Chondrocyte (in vitro differentiated cells): ENCODE measurements at regions not wholly inside any gene's neighbourhood (a gene's known extent, or its start where the extent isn't known, plus 50 kb on each side); places are given as distances from the start of the nearest gene placed in this dataset.
A peak's percentile ranks its signal among the peaks of the same experiment; 100 is the strongest.
"Not testable (repeated sequence)": the region's sequence is repeated elsewhere in the genome, so short reads cannot be mapped to it uniquely, and the experiment has no call there.

Experiments used
- DNase-seq: peaks from one replicate; pipeline ENCODE4 v3.0.0; 2021; ENCODE audit warnings: mixed read lengths, low spot score
- H3K27ac Mint-ChIP-seq: one replicate; pipeline ENCODE4 v1.8.0; 2021; ENCODE audit warnings: mild to moderate bottlenecking, moderate library complexity, mixed read lengths; ENCODE audit not compliant: unreplicated experiment
- H3K27me3 Mint-ChIP-seq: 2 replicates; pipeline ENCODE4 v1.8.0; 2021; ENCODE audit warnings: low read depth, mixed read lengths
- H3K36me3 Mint-ChIP-seq: 2 replicates; pipeline ENCODE4 v1.8.0; 2021; ENCODE audit warnings: low read depth, mixed read lengths
- H3K4me1 Mint-ChIP-seq: 2 replicates; pipeline ENCODE4 v1.8.0; 2021; ENCODE audit warnings: low read depth, mild to moderate bottlenecking, mixed read lengths
- H3K4me3 Mint-ChIP-seq: one replicate; pipeline ENCODE4 v1.8.0; 2021; ENCODE audit warnings: mild to moderate bottlenecking, moderate library complexity, mixed read lengths; ENCODE audit not compliant: unreplicated experiment
- H3K9me3 Mint-ChIP-seq: 2 replicates; pipeline ENCODE4 v1.8.0; 2021; ENCODE audit warnings: low read depth, mixed read lengths
- TF ChIP-seq, protein P1 (sequence below): fragments of 200-600 bp; sonication (generic); IDR thresholded peaks from 2 replicates; pipeline ENCODE4 v1.5.0; 2021; ENCODE audit warnings: antibody characterized with exemption, mild to moderate bottlenecking, moderate library complexity

DNA sequence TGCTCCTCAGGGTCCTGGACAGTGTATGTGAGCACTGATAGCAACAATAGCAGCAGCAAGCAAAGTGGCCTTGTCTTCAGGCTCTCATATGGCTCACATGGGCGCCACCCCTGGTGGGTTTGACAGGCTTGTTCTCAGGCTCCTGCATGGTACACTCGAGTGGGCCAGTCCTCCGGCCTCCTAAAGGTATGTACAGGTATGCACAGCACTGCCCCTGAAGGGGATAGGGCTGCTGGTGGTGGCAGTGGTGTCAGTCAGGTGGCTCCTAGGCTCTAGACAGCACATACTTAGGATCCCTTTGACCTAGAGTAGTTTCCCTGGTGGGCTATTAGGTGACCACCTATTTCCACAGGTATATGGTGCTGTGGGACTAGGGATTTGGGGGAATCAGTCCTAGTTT is 79.8 kb downstream of the LGALS9B start:
- not testable (repeated sequence) for H3K36me3 Mint-ChIP-seq, DNase-seq, H3K4me1 Mint-ChIP-seq, H3K27ac Mint-ChIP-seq, H3K27me3 Mint-ChIP-seq, H3K9me3 Mint-ChIP-seq, H3K4me3 Mint-ChIP-seq

- not testable (repeated sequence) for H3K36me3 Mint-ChIP-seq, H3K4me3 Mint-ChIP-seq, H3K9me3 Mint-ChIP-seq, DNase-seq, H3K27me3 Mint-ChIP-seq
- TF ChIP-seq, protein P1, sequence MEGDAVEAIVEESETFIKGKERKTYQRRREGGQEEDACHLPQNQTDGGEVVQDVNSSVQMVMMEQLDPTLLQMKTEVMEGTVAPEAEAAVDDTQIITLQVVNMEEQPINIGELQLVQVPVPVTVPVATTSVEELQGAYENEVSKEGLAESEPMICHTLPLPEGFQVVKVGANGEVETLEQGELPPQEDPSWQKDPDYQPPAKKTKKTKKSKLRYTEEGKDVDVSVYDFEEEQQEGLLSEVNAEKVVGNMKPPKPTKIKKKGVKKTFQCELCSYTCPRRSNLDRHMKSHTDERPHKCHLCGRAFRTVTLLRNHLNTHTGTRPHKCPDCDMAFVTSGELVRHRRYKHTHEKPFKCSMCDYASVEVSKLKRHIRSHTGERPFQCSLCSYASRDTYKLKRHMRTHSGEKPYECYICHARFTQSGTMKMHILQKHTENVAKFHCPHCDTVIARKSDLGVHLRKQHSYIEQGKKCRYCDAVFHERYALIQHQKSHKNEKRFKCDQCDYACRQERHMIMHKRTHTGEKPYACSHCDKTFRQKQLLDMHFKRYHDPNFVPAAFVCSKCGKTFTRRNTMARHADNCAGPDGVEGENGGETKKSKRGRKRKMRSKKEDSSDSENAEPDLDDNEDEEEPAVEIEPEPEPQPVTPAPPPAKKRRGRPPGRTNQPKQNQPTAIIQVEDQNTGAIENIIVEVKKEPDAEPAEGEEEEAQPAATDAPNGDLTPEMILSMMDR = peak; percentile 75
- H3K27ac Mint-ChIP-seq = peak overlapping the region; percentile 89
- peaks cover 23% of the 10 kb centered on the region for H3K4me1 Mint-ChIP-seq
Measured at GRCh38 chr17:20381358-20382300, 85.7 kb downstream of the LGALS9B start.

DNA sequence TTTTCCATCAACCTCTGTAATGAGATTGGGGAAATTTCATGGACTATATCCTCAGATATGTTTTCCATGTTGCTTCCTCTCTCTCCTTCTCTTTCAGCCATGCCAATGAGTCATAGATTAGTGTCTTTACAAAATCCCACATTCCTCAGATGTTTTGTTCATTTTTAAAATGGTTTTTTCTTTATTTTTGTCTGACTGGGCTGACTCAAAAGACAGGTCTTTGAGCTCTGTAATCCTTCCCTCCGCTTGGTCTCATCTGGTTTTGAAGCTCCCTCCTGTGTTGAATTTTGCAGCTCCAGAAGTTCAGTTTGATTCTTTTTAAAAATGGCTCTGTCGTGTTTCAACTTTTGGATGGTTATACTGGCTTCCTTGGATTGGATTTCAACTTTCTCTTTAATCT is 86.7 kb downstream of the LGALS9B start:
- H3K36me3 Mint-ChIP-seq, H3K27me3 Mint-ChIP-seq, H3K4me3 Mint-ChIP-seq, H3K9me3 Mint-ChIP-seq, DNase-seq: not testable (repeated sequence)
- Mint-ChIP-seq H3K4me1 (peaks cover 23% of the 10 kb centered on the region), H3K27ac (peak overlapping the region; percentile 89)

GRCh38 chr17:20379251-20379650 is 88.1 kb downstream of the LGALS9B start:
- not testable (repeated sequence) for H3K9me3 Mint-ChIP-seq, H3K27me3 Mint-ChIP-seq, H3K36me3 Mint-ChIP-seq, DNase-seq, H3K4me3 Mint-ChIP-seq
- H3K4me1 Mint-ChIP-seq = peaks cover 23% of the 10 kb centered on the region
- H3K27ac Mint-ChIP-seq = peak overlapping the region; percentile 86

GRCh38 chr17:20376642-20377041 is 90.7 kb downstream of the LGALS9B start:
- H3K4me3 Mint-ChIP-seq, H3K27me3 Mint-ChIP-seq, H3K27ac Mint-ChIP-seq, H3K9me3 Mint-ChIP-seq, DNase-seq, H3K36me3 Mint-ChIP-seq: not testable (repeated sequence)
- H3K4me1 Mint-ChIP-seq = peaks cover 26% of the 10 kb centered on the region

DNA sequence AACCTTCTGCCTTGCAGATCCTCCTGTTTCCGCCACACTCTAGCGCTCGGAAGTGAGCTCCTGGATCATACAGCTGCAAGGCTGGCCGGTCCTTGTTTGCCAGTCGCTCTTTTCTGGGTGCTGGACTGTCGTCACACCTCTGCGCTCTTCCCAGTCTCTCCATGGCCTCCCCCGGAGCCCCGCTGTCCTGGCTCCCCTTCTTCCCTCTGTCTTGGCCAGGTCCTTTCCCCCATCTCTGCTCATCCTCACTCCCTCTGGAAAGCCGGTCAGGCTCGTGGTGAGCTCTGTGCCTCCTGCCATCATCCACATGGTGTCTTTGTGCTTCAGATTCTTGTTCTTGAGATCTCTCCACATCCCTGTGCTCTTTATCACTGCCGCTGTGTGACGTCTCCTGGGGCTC is 91.6 kb downstream of the LGALS9B start:
- DNase-seq, H3K4me3 Mint-ChIP-seq, H3K36me3 Mint-ChIP-seq, H3K27ac Mint-ChIP-seq, H3K9me3 Mint-ChIP-seq, H3K27me3 Mint-ChIP-seq: not testable (repeated sequence)
- peaks cover 18% of the 10 kb centered on the region for H3K4me1 Mint-ChIP-seq
